IMR-90 (cell line): ENCODE measurements at regions not wholly inside any gene's neighbourhood (a gene's known extent, or its start where the extent isn't known, plus 50 kb on each side); places are given as distances from the start of the nearest gene placed in this dataset.

Experiments
- ATAC-seq: fragments of 200-7000 bp; cut with Tn5 transposase; 2 replicates; pipeline ENCODE4 v1.9.1; 2020; ENCODE audit warnings: low read depth, mild to moderate bottlenecking, moderate library complexity
- BruUV-seq: library from RNA; stranded (reverse); fragments of 400-500 nt; replicated peaks from 2 replicates; lab custom pipeline; 2021; lab: Mats Ljungman, UMichigan
- CTCF ChIA-PET: fragments of 300-600 bp; formaldehyde crosslinking; extraction: SDS; loops from one replicate; lab custom pipeline; 2021; ENCODE audit warnings: antibody characterized with exemption; lab: Yijun Ruan, JAX
- POLR2A ChIA-PET: fragments of 300-600 bp; sonication (Branson Sonifier 250); formaldehyde crosslinking; loops from one replicate; lab custom pipeline; 2022; ENCODE audit warnings: antibody characterized with exemption; ENCODE audit not compliant: unreplicated experiment; lab: Charles Lee
- DNase-seq: peaks from one replicate; pipeline ENCODE4 v3.0.0; 2013
- H2AFZ ChIP-seq: replicated peaks from 2 replicates; pipeline ENCODE3; 2013; ENCODE audit warnings: low read length, mild to moderate bottlenecking; ENCODE audit not compliant: poor library complexity
- H2AK5ac ChIP-seq: 2 replicates; pipeline ENCODE4 v1.6.1; 2013; ENCODE audit warnings: low read depth, low read length, inconsistent platforms
- H2AK9ac ChIP-seq: replicated peaks from 2 replicates; pipeline ENCODE3; 2013; ENCODE audit warnings: mild to moderate bottlenecking, low read depth, low read length, moderate library complexity; ENCODE audit not compliant: poor library complexity
- H2BK120ac ChIP-seq: 2 replicates; pipeline ENCODE4 v1.6.1; 2013; ENCODE audit warnings: low read depth, low read length, inconsistent platforms
- H2BK15ac ChIP-seq: 3 replicates; pipeline ENCODE4 v1.6.1; 2013; ENCODE audit warnings: low read depth, low read length, inconsistent platforms
- H2BK20ac ChIP-seq: 2 replicates; pipeline ENCODE4 v1.6.1; 2013; ENCODE audit warnings: low read depth, mild to moderate bottlenecking, inconsistent platforms, low read length, moderate library complexity
- H2BK5ac ChIP-seq: 2 replicates; pipeline ENCODE4 v1.6.1; 2013; ENCODE audit warnings: mild to moderate bottlenecking, low read depth, low read length, inconsistent platforms; ENCODE audit not compliant: poor library complexity, severe bottlenecking
- H3K14ac ChIP-seq: replicated peaks from 2 replicates; pipeline ENCODE4 v1.6.1; 2013; ENCODE audit warnings: low read depth, low read length, inconsistent platforms
- H3K18ac ChIP-seq: 2 replicates; pipeline ENCODE4 v1.6.1; 2013; ENCODE audit warnings: low read depth, low read length, control low read depth
- H3K23ac ChIP-seq: 2 replicates; pipeline ENCODE4 v1.6.1; 2013; ENCODE audit warnings: low read depth, low read length, inconsistent platforms
- H3K27ac ChIP-seq: 2 replicates; pipeline ENCODE4 v1.5.1; 2013; ENCODE audit warnings: mild to moderate bottlenecking, control low read depth, low read length; ENCODE audit not compliant: insufficient read depth
- H3K27me3 ChIP-seq: 2 replicates; pipeline ENCODE4 v1.6.1; 2013; ENCODE audit warnings: low read length; ENCODE audit not compliant: control insufficient read depth, insufficient read depth
- H3K36me3 ChIP-seq: 2 replicates; pipeline ENCODE4 v1.6.1; 2013; ENCODE audit warnings: low read length, mixed read lengths; ENCODE audit not compliant: control insufficient read depth, insufficient read depth
- H3K4ac ChIP-seq: 2 replicates; pipeline ENCODE4 v1.6.1; 2013; ENCODE audit warnings: low read depth, low read length, inconsistent platforms
- H3K4me1 ChIP-seq: 2 replicates; pipeline ENCODE4 v1.6.1; 2013; ENCODE audit warnings: low read length, mixed read lengths; ENCODE audit not compliant: control insufficient read depth, insufficient read depth
- H3K4me2 ChIP-seq: 2 replicates; pipeline ENCODE4 v1.6.1; 2013; ENCODE audit warnings: low read depth, mild to moderate bottlenecking, control low read depth, low read length, moderate library complexity
- H3K4me3 ChIP-seq: 2 replicates; pipeline ENCODE4 v1.5.1; 2013; ENCODE audit warnings: low read depth, mild to moderate bottlenecking, control low read depth, low read length, moderate library complexity; ENCODE audit not compliant: insufficient read depth
- H3K56ac ChIP-seq: 2 replicates; pipeline ENCODE4 v1.6.1; 2013; ENCODE audit warnings: low read length, inconsistent platforms; ENCODE audit not compliant: insufficient read depth; ENCODE audit errors: extremely low read depth
- H3K79me1 ChIP-seq, 2 experiments: 2 replicates each; pipeline ENCODE4 v1.6.1; 2013; ENCODE audit warnings: low read length in 2 of 2, inconsistent platforms in 1 of 2, low read depth in 1 of 2
- H3K9ac ChIP-seq: 2 replicates; pipeline ENCODE4 v1.6.1; 2013; ENCODE audit warnings: low read depth, low read length, control low read depth
- H3K9me1 ChIP-seq: 2 replicates; pipeline ENCODE4 v1.6.1; 2013; ENCODE audit warnings: low read length, inconsistent platforms; ENCODE audit not compliant: insufficient read depth
- H3K9me3 ChIP-seq: 2 replicates; pipeline ENCODE4 v1.6.1; 2013; ENCODE audit warnings: low read length; ENCODE audit not compliant: control insufficient read depth, insufficient read depth
- H4K20me1 ChIP-seq: 2 replicates; pipeline ENCODE4 v1.6.1; 2013; ENCODE audit warnings: low read length, inconsistent platforms; ENCODE audit not compliant: insufficient read depth
- H4K5ac ChIP-seq: 2 replicates; pipeline ENCODE4 v1.6.1; 2013; ENCODE audit warnings: mild to moderate bottlenecking, low read depth, low read length, control low read depth
- H4K8ac ChIP-seq, 2 experiments: 2 replicates each; pipeline ENCODE4 v1.6.1; 2013; ENCODE audit warnings: low read depth in 2 of 2, low read length in 2 of 2, control low read depth in 1 of 2, inconsistent platforms in 1 of 2
- H4K91ac ChIP-seq: 2 replicates; pipeline ENCODE4 v1.6.1; 2013; ENCODE audit warnings: low read depth, low read length, inconsistent platforms; ENCODE audit not compliant: insufficient read depth
- BHLHE40 ChIP-seq: fragments of 150-350 bp; IDR thresholded peaks from 2 replicates; pipeline ENCODE4 v1.6.1; 2016; ENCODE audit warnings: mild to moderate bottlenecking, low read depth, low read length
- CEBPB ChIP-seq: IDR thresholded peaks from 2 replicates; pipeline ENCODE4 v1.6.1; 2012; ENCODE audit warnings: low read depth, low read length, improper control_type of control experiment
- CHD1 ChIP-seq: IDR thresholded peaks from 2 replicates; pipeline ENCODE4 v1.6.1; 2012; ENCODE audit warnings: low read depth, low read length, improper control_type of control experiment
- FOS ChIP-seq: fragments of 150-350 bp; IDR thresholded peaks from 2 replicates; pipeline ENCODE4 v1.6.1; 2016; ENCODE audit warnings: low read depth, low read length
- MAFK ChIP-seq: IDR thresholded peaks from 2 replicates; pipeline ENCODE4 v1.6.1; 2012; ENCODE audit warnings: low read depth, low read length, improper control_type of control experiment
- MAZ ChIP-seq: IDR thresholded peaks from 2 replicates; pipeline ENCODE4 v1.6.1; 2012; ENCODE audit warnings: low read depth, mild to moderate bottlenecking, low read length, improper control_type of control experiment, moderate library complexity, borderline replicate concordance
- MXI1 ChIP-seq: IDR thresholded peaks from 2 replicates; pipeline ENCODE4 v1.6.1; 2012; ENCODE audit warnings: low read depth, mild to moderate bottlenecking, low read length, moderate library complexity, borderline replicate concordance
- NFE2L2 ChIP-seq: fragments of 150-350 bp; IDR thresholded peaks from 2 replicates; pipeline ENCODE4 v1.6.1; 2016; ENCODE audit warnings: low read depth, mild to moderate bottlenecking, low read length
- POLR2A ChIP-seq: IDR thresholded peaks from 2 replicates; pipeline ENCODE4 v1.6.1; 2012; ENCODE audit warnings: mild to moderate bottlenecking, low read depth, low read length
- RAD21 ChIP-seq: IDR thresholded peaks from 2 replicates; pipeline ENCODE4 v1.6.1; 2012; ENCODE audit warnings: low read length, improper control_type of control experiment
- RCOR1 ChIP-seq: IDR thresholded peaks from 2 replicates; pipeline ENCODE4 v1.6.1; 2012; ENCODE audit warnings: mild to moderate bottlenecking, low read length, improper control_type of control experiment; ENCODE audit not compliant: insufficient replicate concordance
- RFX5 ChIP-seq: IDR thresholded peaks from 2 replicates; pipeline ENCODE4 v1.8.0; 2012; ENCODE audit warnings: low read depth, mild to moderate bottlenecking, low read length, moderate library complexity
- SMC3 ChIP-seq: fragments of 150-350 bp; IDR thresholded peaks from 2 replicates; pipeline ENCODE4 v1.6.1; 2016; ENCODE audit warnings: low read depth, mild to moderate bottlenecking, antibody characterized with exemption, low read length, moderate library complexity
- WGBS, 2 experiments: methylation state at CpG; one replicate each; pipeline versions ENCODE4 v1.1.5 to v1.1.7; 2013; ENCODE audit warnings: missing lambda C conversion rate in 2 of 2; ENCODE audit not compliant: insufficient read length in 1 of 2; ENCODE audit errors: extremely low coverage in 2 of 2; 5-methylcytosine and 5-hydroxymethylcytosine counted together
- dilution Hi-C: fragments of 300-500 bp; cut with HindIII; formaldehyde crosslinking; loops from one replicate; pipeline ENCODE4 v1.14.3; 2018; ENCODE audit warnings: low sequenced_read_pairs; ENCODE audit not compliant: unreplicated experiment
- in situ Hi-C: fragments of 300-500 bp; cut with MboI; formaldehyde crosslinking; loops from 3 replicates; pipeline ENCODE4 v1.14.3; 2019; ENCODE audit warnings: low sequenced_read_pairs, inconsistent platforms, mixed read lengths
- intact Hi-C: fragments of 100-400 bp; cut with micrococcal nuclease; formaldehyde crosslinking; loops from 2 replicates; pipeline ENCODE4 v1.10.0; 2022
- TF ChIP-seq, protein P1 (sequence below): conservative IDR thresholded peaks from 2 replicates; pipeline ENCODE4 v1.5.1; 2012; ENCODE audit warnings: mild to moderate bottlenecking, low read depth, low read length, improper control_type of control experiment
- TF ChIP-seq, protein P2 (sequence below): fragments of 150-350 bp; IDR thresholded peaks from 2 replicates; pipeline ENCODE4 v1.6.1; 2017; ENCODE audit warnings: mild to moderate bottlenecking, antibody characterized with exemption, low read length, low read depth
- TF ChIP-seq, protein P3 (sequence below): fragments of 150-350 bp; IDR thresholded peaks from 2 replicates; pipeline ENCODE4 v1.6.1; 2016; ENCODE audit warnings: low read depth, mild to moderate bottlenecking, low read length, moderate library complexity, borderline replicate concordance

DNA sequence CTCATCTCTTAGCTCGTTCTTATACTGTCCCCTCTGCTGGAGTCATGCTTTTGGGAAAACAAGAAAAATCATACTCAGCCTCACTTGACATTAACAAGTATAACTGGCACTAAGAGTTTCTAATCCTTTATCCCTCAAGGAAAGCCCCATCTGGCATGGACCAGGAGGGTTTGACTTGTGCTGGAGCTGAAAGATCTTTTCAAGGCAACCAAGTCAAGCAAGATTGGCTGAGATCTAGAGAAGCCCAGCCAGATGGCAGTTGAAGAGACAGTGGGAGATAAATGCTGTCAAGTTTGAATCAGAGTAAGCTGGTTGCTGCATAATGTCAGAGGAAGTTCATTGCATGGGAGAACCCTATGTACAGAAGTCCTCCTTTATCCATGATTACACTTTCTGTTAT, 336.5 kb upstream of the LRP1B start:
- intact Hi-C loops (no loop called here), in situ Hi-C loops (no loop called here), dilution Hi-C loops (no loop called here)
- Histone ChIP-seq H3K4me3 (no peak overlapping the region), H4K91ac (no peak overlapping the region), H3K4me1 (no peaks in the 10 kb centered on the region), H4K20me1 (no peaks in the 10 kb centered on the region), H2BK5ac (no peak overlapping the region), H3K18ac (no peak overlapping the region), H3K4me2 (no peak overlapping the region), H3K14ac (no peak overlapping the region), H3K4ac (no peak overlapping the region), H3K9me1 (no peaks in the 10 kb centered on the region), H3K27me3 (no peaks in the 10 kb centered on the region), H4K8ac (no peak overlapping the region), H2BK120ac (no peak overlapping the region), H3K9me3 (no peaks in the 10 kb centered on the region; the same call in 1 of the 2 replicates), H2BK15ac (no peak overlapping the region), H3K36me3 (no peaks in the 10 kb centered on the region), H3K9ac (no peak overlapping the region), H2AK9ac (no peak overlapping the region), H3K79me1 (no peaks in the 10 kb centered on the region), H2AFZ (no peak overlapping the region), H3K23ac (no peak overlapping the region), H3K27ac (no peak overlapping the region), H2AK5ac (no peak overlapping the region), H3K56ac (no peak overlapping the region), H4K5ac (no peak overlapping the region), H2BK20ac (no peak overlapping the region)
- ChIA-PET CTCF (no interaction called here), POLR2A (no interaction called here)
- TF ChIP-seq MAZ (no peak), CHD1 (no peak), POLR2A (no peak), FOS (no peak), RFX5 (no peak), MAFK (no peak), MXI1 (no peak), BHLHE40 (no peak), RCOR1 (no peak), SMC3 (no peak), CEBPB (no peak), RAD21 (no peak), NFE2L2 (no peak)
- TF ChIP-seq, protein P1, sequence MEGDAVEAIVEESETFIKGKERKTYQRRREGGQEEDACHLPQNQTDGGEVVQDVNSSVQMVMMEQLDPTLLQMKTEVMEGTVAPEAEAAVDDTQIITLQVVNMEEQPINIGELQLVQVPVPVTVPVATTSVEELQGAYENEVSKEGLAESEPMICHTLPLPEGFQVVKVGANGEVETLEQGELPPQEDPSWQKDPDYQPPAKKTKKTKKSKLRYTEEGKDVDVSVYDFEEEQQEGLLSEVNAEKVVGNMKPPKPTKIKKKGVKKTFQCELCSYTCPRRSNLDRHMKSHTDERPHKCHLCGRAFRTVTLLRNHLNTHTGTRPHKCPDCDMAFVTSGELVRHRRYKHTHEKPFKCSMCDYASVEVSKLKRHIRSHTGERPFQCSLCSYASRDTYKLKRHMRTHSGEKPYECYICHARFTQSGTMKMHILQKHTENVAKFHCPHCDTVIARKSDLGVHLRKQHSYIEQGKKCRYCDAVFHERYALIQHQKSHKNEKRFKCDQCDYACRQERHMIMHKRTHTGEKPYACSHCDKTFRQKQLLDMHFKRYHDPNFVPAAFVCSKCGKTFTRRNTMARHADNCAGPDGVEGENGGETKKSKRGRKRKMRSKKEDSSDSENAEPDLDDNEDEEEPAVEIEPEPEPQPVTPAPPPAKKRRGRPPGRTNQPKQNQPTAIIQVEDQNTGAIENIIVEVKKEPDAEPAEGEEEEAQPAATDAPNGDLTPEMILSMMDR, result no peak
- TF ChIP-seq, protein P2, sequence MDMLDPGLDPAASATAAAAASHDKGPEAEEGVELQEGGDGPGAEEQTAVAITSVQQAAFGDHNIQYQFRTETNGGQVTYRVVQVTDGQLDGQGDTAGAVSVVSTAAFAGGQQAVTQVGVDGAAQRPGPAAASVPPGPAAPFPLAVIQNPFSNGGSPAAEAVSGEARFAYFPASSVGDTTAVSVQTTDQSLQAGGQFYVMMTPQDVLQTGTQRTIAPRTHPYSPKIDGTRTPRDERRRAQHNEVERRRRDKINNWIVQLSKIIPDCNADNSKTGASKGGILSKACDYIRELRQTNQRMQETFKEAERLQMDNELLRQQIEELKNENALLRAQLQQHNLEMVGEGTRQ, result no peak
- TF ChIP-seq, protein P3, sequence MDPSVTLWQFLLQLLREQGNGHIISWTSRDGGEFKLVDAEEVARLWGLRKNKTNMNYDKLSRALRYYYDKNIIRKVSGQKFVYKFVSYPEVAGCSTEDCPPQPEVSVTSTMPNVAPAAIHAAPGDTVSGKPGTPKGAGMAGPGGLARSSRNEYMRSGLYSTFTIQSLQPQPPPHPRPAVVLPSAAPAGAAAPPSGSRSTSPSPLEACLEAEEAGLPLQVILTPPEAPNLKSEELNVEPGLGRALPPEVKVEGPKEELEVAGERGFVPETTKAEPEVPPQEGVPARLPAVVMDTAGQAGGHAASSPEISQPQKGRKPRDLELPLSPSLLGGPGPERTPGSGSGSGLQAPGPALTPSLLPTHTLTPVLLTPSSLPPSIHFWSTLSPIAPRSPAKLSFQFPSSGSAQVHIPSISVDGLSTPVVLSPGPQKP, result no peak
- DNase-seq (no peak), ATAC-seq (no peak)
- no CpG with 5 or more reads among the region's 1 CpG for WGBS, 2 experiments
- no TSS peak for BruUV-seq
